NCI-H1436 (cell line): ENCODE measurements at regions not wholly inside any gene's neighbourhood (a gene's known extent, or its start where the extent isn't known, plus 50 kb on each side); places are given as distances from the start of the nearest gene placed in this dataset.
A peak's percentile ranks its signal among the peaks of the same experiment; 100 is the strongest.

Source experiments
- DNase-seq: peaks from one replicate; lab custom pipeline; 2025; lab: John Stamatoyannopoulos, UW

DNA sequence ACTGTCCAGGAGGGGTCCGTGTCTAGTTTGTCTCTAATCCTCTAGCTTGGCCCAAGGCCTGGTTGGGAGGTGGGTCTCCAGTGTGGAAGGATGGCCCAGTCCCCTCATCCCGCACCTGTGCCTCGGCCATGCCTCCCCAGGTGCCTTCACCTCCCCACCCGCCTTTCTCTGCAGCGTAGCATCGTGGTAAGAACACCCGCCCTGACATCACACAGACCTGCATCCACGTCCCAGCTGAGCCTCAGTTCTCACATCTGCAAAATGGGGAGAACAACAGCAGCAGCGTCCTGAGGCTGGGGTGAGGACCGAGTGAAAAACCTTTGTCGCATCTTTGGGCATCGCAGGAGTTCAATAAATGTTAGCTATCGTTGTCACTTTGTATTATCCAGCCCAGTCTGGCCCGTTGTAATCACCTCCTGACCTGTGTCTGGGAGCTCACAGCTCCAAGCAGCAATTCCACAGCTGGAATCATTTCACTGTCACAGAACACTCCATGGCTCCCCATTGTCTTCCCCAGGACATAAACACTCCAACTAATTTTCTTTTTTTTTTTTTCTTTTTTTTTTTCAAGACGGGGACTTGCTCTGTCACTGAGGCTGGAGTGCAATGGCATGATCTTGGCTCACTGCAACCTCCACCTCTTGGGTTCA is 181.2 kb upstream of the IER5L start:
- no peak for DNase-seq

DNA sequence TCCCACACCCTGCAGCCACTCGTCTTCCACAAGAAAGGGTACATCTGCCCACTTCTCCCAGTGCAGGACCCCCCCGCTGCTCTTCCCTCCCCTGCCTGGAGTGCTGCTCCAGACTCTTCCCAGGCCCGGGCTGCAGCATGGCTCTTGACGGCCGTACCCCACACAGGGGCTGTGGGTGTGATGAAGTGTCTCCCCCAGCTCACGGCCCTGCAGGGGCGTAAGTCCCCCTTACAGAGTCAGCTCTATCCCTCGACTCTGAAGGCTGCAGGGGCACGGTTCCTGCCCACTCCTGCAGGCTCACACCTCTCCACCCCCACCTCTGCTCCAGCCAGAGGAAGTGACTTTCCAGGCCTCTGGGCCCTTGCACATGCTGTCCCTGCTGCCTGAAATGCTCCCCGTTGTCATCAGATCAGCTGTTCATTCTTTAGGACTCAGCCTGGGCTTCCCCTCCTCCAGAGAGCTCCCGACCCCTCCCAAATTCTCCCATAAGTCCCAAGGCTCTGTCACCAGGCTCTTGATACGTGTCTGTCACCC is 180.6 kb upstream of the IER5L start:
- DNase-seq, result no peak

DNA sequence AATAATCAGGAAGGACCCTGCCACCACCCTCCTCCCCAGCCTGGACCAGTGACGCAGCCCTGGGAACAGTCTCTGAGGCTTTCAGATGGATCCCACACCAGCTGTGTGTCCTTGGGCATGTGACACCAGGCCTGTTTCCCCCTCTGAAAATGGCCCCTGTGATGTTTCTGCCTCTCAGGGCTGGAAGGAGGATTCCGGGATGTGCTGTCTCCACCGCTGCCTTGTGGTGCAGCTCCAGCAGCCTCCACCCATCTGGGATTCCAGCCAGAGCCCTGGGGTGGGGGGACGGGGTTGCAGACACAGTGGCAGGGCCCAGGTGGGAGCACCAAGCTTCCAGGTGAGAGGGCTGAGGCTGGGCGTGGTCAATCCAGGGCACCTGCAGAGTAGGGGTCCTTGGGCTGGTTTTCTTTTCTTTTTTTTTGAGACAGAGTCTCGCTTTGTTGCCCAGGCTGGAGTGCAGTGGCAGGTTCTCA is 179.7 kb upstream of the IER5L start:
- no peak for DNase-seq

DNA sequence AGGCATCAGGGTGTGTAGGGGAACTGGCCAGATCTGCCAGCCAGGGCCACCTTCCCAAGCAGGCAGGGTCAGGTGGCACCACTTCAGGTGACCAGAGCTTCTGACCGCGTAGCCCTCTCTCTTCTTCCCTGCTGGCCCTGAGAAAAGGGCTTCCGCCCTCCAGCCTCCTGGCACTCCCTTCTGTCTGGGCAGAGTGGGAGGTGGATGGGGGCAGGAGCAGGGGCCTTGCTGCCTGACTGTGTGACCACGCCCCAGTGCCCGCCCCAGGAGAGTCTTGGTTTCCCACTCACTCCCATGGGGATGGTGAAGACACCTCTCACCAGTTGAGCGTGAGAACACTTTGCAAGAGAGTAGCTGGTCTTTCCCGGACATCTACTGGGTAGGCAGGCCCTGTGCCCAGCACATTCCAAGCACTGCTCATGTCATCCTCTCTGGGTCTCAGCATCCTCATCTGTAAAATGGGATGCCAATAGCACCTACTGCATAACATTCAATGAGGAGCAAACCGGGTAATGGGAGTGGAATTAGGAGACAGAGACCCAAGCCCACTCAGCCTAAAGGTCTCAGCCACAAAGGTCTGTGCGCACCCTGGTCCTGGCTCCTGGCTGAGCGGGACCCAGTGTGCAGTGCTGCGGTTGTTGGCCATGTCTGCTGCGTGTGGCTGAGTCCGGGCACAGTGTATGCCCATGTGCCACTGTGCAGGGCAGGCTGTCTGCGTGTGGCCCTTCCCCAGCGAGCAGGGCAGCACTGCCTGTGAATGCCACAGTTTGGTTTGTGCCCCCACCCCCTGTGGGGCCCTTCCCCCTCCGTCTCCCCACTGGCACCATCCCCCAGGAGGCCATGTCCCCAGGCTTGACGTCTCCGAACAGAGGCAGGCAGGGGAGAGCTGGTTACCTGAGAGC is 179.1 kb upstream of the IER5L start:
- DNase-seq, result no peak

DNA sequence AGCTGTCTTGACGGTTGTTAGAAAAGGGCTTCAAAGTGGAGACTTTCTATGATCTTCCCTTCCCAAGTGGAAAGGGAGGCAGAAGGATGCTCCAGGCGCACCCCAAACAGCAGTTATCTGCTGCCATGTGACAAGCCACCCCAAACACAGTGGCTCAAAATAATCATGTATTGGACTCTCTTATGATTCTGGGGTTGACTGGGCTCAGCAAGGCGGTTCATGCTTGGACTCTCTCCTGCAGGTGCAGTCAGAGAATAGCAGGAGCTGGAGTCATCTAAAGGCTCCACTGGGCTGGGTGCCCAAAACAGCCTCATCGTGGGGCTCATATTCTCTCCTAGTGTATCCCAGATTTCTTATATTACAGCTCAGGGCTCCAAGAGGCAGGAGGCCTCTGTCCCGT is 177.6 kb upstream of the IER5L start:
- DNase-seq, result no peak

DNA sequence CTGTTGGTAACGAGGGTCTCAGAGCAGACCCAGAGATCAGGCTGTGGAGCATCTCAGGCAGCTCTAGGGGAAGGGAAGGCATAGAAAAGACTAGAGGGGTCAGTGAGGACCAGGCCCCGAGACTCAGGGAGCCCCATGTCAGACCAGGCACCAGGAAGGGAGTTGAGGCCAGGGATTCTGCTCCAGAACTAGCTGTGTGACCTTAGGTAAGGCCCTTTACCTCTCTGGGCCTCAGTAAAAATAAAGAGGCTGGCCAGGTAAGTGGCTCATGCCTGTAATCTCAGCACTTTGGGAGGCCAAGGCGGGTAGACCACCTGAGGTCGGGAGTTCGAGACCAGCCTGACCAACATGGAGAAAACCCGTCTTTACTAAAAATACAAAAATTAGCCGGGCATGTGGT is 176.4 kb upstream of the IER5L start:
- no peak for DNase-seq

DNA sequence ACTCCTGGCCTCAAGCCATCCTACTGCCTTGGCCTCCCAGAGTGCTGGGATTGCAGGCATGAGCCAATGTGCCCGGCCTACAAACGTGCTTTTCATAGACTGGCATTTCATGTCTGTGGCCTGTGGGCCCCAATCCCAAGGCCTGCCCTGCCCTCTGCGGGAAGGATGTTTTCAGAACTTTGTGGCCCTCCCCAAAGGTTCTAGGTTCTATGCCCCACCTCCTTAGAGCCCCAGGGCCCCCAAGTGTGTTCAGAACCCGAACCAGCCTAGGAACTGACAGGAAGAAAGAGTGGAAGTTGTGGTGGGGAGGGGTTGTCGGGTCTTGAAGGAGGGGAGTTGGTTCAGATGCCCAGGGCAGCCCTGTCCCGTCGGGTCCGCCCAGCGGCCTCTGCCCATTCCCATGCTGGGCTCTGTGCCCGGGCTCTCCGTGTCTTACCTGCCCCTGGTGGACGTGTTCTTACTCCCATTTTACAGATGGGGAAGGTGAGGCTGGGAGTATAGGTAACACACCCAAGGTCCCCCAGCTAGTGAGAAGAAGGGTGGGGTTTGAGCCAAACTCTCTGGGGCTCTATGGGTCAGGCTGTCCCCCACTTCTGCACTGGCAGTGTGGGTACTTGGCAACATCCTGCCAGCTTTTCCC is 175.8 kb upstream of the IER5L start:
- DNase-seq, result no peak

DNA sequence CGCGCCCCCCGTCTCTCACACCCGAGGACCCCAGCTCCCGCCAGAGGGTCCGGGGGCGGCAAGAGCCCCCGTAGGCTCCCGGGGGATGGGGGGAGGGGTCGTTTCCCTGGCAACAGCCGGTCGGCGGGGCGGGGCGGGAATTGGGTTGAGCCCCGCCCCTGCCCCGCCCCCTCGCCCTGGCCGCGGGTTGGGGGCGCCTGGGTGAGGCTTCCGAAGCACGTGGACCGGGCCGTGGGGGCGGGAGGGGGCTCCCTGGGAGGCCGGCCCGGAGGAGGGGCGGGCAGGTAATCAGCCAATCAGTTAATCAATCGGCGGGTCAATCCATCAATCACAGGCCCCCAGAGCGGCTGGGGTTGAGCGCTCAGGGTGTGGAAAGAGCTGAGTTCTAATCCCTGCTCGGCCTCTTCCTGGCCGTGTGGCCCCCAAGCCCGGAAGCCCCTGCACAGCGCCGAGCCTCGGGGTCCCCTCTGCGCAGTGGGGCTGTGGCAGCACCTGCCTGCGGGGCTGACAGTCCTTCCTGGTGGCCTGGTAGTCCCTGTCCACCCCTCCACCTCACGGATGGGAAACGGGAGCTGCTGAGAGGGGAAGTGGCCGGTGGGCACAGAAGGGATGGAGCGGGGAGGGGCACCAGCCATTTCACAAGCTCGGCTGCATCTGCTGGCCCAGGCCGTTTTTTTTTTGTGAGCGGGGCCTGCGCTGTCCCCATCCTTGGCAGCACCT is 174.2 kb upstream of the IER5L start:
- peak; percentile 43 for DNase-seq

DNA sequence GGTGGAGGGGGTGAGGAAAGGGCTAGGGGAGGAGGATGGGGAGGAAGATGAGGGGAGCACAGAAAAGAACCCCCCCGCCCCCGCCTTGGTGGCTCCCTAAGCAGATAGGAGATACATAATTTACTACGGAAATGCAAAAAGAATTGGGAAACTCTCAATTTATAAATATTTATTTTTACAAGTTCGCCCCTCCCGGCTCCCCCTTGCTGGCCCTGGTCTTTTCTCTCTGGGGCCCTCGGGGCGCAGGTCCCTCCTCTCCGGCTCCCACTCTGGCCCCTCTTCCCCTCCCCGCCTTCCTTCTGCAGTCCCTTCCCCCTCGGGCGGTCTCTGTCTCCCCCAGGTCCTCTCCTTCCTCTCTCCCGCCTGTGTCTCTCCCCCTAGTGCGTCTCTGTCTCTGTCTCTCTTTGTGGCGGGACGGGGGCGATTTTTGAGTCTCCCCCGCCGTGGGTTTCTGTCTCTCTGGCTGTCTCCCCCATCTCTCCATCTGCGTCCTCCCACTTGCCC is 173.6 kb upstream of the IER5L start:
- DNase-seq, result peak; percentile 43

DNA sequence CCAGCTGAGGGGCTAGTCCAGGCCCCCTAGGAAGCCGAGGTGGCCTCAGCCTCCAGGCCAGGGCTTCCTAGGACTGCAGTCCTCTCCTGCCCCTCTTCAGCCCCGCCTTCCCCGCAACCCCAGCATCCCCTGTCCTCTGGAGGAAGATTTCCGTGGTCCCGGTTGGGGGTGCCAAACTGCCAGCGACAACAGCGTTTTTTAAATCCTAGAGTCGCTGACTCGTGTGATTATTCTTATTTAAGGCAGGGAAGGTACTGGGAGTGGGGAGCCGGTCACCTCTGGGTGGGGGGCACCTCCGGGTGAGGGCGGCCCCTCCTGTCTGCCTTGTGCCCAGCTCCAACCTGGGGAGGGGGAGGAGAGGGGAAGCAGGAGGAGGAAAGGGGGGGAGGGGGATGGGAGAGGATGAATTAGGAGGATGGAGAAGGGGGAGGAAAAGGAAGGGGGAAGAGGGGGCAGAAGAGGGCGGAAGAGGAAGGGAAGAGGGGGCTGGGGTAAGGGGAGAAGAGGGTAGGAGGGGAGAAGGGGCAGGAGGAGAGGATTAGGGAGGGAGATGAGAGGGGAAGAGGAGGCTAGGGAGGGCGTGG is 173.1 kb upstream of the IER5L start:
- no peak for DNase-seq

DNA sequence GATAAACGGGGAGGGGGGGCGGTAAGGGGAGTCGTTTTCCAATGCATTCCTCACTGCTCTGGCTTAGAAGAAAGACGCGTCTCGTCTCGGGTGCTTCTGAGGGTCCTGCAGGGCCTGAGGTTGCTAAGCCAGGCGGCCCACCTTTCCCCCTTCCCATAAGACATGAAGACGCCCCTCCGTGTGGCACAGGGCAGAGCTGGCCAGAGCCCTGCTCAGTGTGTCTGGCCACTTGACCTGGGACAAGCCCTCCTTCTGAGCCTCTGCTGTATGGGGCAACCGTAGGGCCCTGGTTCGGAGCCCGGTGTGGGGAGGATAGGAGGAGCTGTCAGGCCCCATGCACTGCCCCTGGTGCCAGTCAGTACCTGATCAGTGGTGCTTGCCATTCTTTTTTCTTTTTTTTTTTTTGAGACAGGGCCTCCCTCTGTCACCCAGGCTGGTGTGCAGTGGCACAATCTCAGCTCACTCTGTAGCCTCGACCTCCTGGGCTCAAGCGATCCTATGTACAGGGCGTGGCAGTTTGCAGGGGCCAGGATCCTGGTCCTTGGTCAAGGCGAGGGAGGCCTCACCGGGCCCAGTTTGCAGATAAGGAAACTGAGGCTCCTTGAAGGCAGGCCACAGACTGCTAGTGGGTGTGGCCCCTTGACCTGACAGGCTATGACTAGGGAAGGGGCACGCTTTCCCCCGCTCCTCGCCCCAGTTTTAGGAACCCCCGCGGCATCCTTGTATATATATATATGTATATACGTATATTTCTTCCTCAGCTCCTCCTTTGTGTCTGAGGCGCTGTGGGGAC is 172.3 kb upstream of the IER5L start:
- DNase-seq, result no peak

DNA sequence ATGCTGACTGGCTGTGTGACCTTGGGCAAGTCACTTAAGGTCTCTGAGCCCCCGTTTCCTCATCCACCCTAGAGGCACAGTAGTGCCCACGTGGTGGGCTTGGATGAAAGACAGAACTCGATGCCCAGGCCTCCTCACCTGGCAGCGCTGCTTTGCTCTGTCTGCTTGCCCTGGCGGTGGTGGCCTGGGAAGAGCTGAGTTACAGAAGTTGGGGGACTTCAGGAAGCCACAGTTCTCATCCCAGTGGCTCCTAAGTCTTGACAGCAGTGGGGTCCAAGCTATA is 171.5 kb upstream of the IER5L start:
- DNase-seq, result no peak

DNA sequence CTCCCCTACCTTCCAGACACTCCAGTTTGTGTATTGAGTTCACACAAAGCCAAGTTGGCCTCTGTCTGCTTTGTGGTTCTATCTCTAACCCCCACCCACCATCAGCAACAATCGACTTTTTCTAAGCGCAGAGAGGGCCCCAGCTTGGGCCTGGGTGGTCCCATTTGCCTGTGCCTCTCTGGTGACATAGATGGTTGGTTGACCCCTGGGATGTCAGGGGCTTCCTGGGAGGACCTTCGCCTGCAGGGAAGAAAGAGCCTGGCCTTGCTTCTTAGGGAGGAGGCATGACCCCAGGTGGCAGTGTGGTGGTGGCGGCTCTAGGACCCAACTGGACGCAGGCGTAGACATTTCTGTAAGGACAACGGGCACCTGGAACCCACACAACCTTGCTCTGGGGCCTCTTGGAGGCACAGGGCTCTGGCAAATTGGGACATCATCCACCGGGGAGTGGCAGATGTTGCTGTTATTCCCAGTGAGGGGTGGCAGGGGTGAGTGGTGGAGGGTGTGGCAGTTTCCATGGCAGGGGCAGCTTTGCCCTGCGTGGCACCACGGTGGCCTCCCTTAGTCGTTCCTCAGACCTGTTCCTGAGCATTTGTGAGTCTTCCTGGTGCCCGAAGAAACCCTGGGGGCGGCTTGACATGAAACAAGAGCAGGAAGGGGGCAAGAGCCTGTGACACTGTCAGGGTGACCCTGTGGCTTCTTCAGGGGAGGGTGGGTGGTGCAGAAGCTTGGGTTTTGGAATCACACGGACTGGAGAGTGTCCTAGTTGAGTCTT is 171.0 kb upstream of the IER5L start:
- DNase-seq, result no peak

DNA sequence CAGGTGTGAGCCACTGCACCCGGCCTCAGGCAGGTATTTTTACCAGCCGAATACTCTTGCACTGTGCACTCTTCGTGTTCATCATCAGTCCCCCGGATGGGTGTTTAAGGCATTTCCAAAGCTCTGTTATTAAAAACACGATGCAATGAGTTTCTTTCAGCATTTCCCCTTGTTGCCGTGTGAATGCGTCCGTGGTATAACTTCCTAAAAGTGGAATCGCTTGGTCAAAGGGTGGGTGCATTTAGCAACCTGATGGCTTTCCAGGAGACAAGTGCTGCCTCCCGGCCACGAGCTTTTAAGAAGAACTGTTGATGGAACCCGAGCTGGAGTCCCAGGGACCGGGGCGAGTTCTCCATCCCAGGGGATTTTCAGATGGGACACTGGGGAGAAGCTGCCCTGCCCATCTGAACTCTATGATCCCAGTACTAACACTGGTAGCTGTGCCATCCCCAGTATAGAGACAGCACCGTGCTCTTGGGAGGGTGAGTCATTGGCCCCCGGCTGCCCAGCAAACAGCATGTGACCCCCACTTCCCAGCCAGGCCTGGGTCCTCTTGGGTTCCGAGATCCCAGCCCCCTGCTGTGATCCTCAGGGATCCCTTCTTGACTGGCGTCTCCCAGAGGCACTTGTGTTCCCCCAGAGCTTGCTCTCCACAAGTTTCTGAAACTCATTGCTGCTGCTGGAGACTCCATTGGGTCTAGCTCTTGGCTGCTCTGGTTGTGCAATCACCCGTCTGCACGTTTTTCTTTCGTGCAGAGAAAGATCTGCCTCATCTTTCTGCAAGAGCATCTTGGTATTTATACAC is 169.5 kb upstream of the IER5L start:
- DNase-seq, result no peak

DNA sequence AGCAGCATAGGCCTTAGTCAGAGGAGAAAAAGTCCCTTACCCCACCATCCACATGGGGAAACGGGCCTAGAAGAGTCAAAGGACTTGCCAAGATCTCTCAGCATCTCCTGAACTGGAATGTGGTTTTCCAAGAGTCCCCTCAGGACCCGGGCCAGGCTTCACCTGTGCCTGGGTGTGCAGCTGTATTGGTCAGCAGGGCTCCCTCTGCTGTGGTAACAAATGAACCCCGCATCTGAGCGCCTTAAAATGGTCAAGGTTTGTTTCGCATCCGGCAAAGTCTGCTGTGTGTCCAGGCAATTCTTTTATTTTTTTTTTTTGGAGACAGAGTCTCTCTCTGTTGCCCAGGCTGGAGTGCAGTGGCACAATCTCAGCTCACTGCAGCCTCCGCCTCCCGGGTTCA is 168.0 kb upstream of the IER5L start:
- DNase-seq, result no peak

DNA sequence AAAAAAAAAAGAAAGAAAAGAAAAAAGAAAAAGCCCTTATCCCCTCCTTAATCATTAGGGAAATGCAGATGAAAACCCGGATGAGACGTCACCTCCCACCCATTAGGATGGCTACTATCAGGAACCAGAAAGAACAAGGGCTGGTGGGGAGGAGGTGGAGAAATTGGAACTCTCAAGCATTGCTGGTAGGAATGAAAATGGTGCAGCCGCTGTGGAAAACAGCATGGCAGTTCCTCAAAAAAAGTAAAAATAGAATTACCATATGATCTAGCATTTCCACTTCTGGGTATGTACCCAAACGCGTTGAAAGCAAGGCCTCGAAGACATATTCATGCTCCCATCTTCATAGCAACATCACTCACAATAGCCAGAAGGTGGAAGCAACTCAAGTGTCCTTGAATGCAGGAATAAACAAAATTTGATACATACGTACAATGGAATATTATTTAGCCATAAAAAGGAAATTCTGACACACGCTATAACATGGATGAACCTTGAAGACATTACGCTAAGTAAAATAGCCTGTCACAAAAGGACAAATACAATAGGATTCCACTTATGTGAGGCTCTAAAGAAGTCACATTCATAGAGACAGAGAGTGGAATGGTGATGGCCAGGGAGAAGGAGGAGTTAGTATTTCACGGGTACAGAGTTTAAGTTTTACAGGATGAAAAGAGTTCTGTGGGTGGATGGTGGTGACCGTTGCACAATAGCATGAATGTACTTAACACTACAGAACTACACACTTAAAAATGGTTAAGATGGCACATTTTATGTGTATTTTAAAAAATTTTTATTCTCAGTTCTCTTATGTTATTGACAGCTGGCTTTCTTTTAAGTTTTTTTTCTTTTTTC is 166.8 kb upstream of the IER5L start:
- no peak for DNase-seq

DNA sequence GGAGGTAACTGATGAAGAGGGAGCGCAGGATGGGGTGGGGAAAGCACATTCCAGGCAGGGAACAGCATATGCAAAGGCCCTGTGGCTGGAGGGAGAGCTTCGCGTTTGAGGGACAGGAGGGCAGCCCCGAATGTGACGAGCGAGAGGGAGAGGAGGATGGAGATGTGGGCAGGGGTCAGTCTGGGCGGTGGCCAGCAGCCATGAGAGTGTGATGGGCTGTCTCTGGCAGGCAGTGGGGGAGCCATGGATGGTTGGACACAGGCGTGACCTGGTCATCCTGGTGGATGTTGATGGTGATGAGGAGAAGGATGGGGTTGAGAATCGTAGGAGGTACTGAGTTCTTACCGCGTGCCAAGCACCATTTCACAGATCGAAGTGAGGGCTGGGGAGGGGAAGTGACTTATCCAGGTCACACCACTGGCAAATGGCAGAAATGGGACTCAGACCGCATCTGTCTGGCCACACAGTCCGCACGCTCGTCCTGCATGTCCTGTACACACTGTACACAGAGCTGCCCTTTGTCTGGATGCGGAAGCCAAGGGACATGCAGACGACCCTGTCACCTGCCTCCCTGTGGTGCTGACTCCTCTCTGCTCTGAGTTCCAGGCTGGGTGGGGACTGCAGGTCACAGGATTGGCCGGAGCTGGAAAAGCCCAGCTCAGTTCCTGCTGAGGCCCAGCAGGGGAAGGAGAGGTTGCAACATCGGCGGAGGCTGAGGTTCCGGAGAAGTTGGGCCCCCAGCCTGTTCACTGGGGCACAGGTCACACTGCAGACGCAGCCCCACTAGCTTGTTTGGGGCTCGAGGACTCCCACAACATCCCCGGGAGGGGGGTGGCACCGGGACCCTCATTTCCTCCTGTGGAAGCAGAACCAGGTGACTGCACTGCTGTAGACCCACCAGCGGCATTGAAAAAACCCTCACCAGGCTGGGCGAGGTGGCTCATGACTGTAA is 165.6 kb upstream of the IER5L start:
- no peak for DNase-seq
